CD4-positive, alpha-beta T cell treated with Interleukin-4 for 1 hour (primary cell): ENCODE measurements at regions not wholly inside any gene's neighbourhood (a gene's known extent, or its start where the extent isn't known, plus 50 kb on each side); places are given as distances from the start of the nearest gene placed in this dataset.

Source experiments
- DNase-seq, 2 donors: peaks; one replicate each; pipeline ENCODE4 v3.0.0-alpha.2; 2020 to 2022

DNA sequence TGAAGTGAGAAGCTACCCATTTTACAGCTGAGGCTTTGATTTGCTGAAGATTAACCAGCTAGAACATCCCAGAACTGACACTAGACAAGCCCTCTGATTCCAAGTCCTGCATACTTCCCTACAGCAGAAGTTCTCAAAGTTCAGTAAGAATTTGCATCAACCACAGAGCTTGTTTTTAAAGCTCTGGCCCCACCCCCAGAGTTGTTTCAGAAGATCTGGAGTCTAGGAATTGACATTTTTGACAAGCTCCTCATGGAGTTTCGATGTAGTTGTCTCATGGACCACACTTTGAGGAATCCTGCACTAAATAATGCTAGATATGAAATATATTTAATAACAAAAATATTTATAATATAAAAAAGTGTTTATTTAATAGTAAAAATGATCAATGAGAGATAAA lies 120.3 kb upstream of the ADAMTS18 start:
- no peak for DNase-seq

DNA sequence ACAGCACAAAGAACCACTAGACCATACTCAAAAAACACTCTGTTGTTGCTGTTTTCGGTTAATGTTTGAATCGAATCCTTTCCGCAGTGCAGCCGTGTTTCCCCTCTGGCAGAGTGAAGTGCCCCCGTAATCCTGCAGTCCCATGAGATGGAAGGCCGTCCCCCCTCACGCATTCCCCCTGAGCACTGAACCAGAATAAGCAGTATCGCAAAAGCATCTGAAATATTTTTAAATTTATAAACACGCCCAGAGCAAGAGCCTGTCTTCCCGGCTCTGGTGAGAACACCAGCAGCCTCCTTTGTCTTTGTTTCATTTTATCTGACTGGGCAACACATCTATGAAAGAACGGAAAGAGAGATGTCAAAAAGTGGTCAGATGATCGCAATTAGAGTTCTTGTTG lies 121.0 kb upstream of the ADAMTS18 start:
- DNase-seq = no peak

DNA sequence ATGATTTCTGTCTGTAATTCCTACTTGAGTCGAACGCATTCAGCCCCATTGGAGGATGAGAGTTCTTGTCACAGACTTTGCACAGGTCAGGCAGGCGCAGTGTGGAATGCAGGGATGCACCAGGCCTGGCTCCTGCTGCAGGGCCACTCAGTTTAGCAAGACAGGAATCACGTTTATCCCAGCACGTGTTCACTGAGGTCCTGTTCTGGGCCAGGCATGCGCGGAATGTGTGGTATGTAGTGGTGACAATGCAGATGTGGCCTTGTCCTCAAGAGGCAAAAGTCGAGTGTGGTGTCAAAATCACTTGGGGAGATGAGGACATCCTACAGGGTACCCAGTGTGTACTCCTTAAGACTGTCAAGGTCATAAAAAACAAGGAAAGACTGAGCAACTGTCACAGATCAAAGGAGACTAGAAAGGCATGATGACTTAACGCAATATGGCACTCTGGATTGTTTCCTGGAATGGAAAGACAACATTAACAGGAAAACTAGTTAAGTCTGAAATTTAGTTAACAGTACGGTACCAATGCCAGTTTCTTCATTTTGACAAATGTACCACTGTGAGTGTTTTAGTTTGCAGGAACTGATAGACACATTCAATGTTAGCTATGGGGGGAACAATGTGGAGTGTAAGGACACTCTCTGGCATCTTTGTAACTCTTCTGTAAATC lies 121.5 kb upstream of the ADAMTS18 start:
- no peak for DNase-seq

DNA sequence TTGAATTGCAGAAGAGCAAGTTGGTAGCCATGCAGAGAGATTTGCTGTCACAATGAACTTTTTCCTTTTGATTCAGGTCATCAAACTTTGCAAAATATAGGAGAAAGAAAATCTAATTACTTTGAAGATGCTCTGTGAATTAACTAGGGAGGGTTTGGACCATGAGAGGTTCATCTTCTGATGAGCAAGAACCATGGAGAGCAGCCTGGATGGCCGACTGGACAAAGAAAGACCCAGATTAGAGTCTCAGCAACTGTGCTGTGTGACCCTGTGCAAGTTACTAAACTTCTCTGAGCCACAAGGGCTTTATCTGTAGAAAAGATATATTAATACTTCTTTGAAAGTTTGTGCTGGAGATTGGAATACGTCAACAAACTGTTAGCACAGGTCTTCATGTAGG lies 122.6 kb upstream of the ADAMTS18 start:
- no peak for DNase-seq

DNA sequence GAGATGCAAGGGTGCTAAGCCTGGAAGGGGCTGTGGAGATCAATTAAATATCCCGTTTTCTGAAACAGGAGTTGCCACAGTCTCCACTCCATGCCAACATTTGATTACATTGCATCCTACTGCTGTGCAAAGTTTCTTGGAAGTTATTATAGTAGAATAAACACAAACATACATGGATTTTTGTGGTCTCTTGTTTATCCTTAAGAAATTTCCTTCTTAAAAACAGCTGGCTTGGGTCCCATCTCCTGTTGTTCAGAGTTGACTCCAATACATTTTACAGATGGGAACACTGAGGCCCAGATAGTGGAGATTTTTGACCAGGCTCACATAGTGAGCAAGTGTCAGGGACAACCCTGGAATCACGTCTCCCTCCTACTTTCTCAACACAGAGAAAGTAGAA lies 124.0 kb upstream of the ADAMTS18 start:
- no peak for DNase-seq

DNA sequence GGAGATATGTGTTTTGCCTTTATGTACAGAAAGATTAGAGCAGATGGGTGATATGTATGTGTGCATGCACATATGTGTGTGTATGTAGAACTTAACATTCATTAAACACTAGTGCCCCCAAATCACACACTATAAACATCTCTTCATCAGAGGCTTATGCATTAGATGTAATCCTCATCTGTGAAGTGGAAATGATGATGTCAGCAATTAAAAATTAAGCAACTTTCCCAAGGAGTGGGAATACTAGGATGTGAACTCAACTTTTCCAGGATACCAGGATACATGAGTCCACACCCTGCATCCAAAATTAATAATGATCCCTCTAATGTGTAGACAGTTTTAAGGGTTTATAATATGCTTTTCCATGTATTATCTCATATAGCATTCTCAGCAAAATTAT lies 127.7 kb upstream of the ADAMTS18 start:
- no peak for DNase-seq

DNA sequence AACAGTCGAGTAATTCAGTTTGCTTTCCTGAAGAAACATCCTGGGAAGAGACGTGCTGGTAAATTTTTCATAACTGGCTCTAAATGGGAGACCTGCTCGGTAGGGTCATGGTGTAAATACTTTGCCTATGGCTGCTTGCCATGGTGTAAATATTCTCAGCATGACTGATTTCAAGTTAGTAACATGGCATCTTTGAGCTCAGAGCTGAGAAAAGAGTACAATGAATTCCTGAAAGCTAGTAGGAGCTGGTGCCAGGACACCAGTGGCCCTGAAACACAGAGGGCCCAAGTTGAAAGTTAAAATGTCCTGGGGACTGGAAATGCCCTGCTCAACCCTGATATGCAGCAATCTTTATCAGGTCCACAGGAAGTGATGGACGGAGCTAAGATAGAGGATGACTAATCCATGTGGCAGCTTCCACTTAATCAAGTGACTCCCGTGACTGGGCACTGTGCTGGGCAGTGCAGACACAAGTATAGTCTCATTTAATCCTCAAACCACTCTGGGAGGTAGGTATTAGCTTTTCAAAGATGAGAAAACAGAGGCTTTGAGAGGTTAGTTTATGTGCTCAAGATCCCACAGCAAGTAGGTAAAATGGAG lies 130.1 kb upstream of the ADAMTS18 start:
- DNase-seq = no peak

DNA sequence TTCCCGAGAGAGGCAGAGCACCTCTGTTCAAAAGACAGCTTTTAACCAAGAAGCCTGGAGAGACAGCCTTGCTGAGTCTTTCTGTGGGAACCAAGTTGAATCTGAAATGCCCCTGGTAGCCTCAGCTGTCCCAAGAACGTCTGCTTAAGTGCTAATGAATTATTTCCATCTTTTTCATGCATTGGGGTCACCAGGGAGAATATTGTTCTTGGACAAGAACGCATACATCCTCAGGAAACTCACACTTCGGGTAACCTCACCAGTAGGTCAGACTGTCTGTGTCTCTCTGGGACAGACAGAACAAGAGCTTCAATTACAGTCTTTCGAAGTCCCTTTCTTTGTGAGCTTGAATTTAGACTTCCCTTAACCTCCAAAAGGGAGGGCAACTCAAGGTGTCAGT lies 134.6 kb upstream of the ADAMTS18 start:
- no peak for DNase-seq

DNA sequence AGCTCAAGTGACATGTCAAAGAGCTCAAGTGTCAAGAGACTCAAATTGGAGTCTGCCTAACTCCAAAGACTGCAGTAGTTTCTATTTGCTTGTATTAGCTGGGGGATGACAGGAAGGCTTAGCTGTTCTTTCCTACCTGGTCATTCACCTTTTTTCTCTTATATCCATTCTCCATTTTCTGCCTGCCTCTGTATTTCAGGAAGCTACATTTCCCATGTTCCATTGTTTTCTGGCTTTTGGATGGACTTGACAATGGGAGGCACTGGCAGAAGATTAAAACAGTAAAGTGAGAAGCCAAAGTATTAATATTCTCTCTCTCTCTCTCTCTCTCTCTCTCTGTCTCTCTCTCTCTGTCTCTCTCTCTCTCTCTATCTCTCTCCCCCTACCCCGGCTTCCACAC lies 135.7 kb upstream of the ADAMTS18 start:
- no peak for DNase-seq

DNA sequence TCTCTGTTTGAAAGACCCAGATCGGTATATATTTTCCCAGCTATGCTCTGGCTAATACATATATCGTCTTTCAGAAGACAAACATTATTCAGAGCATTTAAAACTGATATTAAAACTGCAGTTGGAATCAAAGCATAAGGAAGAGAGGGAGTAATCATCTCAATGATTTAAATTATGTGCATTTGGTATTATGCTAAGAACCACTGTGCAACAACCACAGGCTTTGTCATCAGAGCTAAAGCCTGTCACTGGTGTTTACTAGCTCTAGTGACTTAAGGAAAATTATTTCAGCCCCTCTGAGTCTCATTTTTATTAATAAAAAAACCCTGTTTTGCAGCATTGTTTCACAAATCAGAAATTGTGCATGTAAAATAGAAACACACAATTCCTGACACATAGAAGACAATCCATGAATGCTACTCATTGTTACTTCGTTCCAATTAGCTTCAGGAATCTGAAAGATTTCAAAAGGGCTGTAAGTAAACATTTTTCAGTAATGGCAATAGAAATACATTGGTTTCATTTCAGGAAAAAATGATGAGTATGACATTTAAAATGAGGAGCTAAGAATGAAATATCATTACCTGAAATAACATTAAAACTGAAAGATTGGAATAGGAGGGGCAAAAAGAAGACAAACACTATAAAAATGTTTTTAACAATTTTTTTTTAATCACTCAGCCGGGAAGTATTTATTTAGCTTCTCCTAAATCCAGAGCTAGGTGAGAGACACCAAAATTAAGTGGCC lies 136.5 kb upstream of the ADAMTS18 start:
- no peak for DNase-seq

DNA sequence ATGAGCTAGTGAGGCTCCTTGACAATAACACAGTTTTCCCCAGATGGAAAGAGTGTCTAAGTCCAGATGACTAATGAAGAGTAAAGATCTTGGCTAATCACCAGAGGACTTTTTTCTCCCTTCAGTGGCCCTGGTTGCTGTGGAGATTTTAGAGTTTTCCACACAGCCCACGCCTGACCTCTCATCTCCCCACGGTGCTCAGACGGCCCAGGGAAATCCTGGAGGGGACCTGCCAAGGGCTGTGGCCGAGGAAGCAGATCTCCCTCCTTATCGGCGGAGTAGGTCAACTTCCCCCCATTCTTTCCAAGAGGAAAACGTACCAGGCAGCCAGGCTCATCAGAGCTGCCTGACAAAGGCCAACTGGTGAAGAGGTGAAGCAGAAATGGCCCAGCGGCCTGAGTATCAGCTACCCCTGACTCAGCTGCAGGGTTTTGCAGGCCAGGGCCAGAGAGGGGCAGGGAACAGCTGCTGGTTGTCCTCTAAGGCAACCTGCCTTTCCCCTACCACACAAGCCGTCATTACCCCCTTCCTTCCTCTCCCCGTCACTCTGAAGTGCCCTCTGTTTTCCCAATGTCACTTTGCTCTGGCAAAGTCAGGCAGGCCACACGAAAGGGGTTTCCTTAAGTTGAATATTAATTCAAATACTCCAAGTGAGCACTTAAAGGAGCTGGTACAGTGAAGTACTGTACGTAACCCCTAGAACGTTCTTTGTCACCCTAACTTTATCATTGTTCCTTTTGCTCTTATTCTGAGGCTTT lies 140.2 kb upstream of the ADAMTS18 start:
- no peak for DNase-seq

DNA sequence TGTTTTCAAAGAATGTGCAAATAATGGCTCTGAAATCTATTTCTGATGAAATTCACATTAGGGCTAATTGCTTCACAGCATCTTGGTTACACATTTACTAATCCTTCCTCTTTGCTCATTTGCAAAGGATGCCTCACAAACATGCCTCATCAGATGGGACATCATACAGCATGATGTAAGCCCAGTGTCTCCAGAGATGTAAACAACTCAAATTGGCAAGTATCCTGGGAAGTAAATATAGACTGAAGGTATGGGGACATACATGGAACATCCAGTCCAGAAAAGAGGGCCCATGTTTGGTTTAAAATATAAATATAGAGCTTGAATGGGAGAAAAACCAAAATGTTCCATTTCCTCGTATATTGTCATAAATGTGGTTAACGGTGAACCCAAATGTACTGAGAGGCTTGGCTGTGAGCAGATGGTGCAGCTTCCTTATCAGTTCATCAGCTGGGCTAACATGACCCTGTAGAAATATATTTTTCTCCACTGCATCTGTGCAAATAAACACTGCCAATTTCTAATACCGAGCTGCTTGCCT lies 142.9 kb upstream of the NUDT7 start:
- no peak for DNase-seq

DNA sequence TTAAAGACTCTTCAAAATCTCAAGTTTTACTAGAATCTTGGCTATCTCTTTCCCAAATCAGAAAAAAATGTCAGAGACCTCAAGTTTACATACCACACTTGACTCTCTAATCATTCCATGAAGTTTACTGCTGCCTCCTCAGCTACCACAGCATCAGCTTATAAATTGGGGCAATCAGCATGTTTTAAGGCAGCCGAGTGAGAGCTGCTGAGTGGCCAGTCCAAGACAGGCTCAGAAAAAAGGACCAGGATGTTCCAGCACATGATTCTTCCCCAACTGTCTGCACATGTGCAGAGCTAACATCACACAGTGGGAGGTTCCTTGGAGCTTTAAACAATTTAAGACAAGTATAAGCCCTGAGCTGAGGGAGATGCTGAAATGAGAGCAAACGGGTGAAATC lies 140.6 kb upstream of the NUDT7 start:
- no peak for DNase-seq

DNA sequence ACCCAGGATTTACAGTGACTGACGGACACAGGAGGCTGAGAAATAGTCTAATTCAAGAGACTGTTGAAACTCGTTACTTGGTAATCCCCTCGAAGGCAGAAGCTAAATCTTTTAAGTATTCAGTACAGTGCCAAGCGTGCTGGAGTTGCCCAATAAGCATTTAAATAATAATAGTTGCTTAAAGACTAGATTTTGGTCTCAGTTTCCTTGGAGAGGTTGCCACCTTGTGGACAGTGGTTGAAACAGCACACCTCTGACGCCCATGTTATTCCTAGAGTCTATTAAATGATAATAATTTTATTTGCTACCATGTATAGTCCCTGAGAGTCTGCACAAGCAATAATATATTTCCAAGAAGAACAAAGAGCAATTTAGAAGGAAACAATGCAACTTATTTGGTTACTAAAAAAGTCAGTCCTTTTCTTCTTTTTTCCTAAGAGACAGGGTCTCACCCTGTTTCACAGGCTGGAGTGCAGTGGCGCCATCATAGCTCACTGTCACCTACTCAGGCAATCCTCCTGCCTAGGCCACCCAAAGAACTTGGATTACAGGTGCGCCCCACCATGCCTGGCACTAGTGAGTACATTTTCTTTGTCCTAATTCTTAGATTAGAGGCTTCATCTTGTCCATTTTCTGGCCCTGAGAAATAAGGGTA lies 138.0 kb upstream of the NUDT7 start:
- DNase-seq = peak; percentile 27 to 47

DNA sequence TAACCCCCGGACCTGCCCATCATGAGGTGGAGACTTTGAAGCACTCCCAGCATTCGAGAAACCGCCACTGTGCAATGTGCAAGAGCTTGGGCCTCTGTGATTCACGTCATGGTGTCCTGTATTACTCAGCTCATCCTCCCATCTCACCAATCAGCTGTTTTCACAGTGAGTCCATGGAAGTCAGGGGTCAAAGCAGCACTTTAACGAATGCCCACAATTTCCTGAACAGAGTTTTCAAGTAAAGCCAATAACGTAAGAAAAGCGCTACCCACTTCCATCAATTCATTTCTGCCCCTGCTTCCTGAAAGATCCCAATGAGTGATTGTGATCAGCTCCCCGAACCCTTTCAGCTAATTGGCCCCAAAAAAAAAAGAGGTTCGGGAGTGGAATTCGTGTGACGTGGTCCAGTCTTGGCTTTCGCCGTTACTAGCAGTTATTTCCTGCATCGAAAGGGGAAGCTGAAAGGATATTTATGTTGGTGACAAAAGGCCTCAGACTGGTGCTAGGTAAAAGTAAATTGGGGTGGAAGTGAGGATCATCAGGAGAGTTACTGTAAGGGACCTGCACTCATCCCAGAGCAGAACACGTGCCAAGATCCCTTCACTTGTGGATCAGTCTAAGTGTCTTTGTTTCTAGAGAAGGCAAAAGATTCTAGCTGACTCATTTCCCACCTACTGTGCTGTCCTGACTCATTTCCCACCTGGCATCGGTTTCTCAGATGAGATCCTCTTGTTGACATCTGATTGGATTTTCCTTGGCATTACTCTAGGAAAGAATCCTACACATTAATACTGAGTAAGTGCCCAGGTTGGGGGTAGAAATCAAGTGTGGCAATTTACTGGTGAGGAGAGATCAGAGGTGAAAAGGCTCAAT lies 136.7 kb upstream of the NUDT7 start:
- no peak for DNase-seq

DNA sequence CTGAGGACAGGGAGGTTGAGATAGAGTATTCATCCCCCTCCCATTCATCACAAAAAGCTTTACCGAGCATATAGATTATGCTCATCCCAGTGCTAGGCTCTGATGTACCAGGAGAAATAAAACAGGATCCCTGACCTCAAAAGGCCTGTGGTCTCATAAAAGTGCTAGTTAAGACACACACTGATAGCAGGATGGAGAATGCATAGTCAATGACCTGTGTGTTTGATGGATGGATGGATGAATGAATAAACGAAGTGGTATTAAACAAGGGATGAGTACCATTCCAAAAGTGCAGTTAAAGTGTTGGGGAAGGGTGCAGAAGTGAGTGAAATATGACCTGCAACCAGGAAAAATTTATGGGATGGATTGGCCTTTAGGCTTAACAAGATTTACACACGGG lies 133.9 kb upstream of the NUDT7 start:
- DNase-seq = no peak

DNA sequence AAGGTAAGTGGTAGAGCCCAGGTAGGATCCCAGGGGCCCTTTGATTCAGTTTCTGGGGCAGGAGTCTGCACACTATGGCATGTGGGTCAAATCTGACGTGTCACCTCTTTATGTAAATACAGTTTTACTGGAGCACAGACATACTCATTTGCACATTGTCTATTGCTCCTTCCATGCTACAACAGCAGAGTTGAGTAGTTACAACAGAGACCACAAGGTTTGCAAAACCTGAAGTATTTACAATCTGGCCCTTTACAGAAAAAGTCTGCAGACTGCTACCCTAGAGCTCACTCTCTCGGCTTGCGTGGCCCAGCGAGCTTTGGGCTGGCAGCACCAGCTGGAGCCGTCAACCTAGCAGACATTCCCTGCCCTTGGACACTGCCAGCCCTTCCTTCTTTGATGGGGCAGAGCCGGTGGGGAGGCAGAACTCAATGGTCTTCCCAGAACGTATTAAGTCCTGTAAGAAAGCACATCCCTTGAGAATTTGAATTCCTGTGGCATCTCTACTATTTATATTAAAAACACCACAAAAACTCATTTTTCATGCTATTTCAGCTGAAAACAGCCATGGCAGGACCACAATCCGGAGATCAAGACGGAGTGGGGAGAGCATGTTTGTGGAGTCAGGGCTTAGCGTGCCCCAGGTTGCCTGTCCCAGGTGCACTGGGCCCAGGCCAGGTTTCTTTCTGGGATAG lies 133.1 kb upstream of the NUDT7 start:
- DNase-seq = no peak

DNA sequence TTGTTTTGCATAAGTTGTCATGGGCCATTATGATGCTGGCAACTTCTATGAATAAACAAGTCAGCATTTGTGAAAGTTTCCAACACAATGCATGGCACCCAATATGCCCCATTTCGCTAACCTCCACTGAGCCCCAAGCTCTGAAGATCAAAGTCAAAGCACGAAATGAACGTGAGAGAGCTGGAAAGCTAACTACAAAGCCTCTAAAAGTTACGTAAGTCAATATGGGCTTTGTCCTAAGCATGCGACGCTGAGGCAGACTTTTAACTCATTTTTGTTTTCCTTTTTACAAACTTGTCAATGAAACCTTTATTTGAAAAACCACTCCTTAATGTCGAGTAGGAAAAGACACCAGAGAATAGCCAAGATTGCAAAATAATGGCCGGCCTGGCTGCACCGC lies 131.6 kb upstream of the NUDT7 start:
- no peak for DNase-seq

DNA sequence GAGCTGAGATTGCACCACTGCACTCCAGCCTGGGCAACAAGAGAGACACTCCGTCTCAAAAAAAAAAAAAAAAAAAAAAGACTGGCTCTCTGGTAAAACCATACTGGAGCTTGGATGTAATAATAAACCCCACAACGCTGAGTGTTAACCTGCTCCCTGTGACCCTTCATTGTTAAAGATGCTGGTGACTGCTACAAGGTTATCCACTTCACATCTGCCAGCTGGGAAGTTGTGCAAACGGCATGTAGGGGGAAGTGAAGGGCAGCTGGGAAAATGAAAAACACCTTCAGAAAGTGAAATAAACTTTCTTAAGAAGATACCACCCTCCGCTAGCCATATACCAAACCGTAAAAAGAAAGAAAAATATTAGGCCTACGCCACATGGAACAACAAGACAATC lies 131.0 kb upstream of the NUDT7 start:
- no peak for DNase-seq

DNA sequence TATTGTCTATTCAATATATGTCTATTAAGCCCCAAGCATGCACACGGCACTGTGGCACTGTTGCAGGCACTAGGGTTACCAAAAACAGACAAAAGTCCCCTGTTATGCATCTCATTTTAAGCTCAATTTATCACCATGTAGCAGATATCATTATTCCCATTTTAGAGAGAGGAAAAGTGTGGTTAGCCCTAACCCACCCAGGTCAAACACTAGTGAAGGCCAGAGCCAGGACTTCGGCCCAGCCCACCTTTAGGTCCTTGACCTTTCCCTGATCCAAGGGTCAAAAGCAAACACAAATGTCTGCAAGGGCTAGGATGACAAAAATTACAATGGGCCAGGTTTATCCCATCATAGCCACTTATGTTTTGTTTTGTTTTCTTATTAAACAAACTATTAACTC lies 130.3 kb upstream of the NUDT7 start:
- no peak for DNase-seq

DNA sequence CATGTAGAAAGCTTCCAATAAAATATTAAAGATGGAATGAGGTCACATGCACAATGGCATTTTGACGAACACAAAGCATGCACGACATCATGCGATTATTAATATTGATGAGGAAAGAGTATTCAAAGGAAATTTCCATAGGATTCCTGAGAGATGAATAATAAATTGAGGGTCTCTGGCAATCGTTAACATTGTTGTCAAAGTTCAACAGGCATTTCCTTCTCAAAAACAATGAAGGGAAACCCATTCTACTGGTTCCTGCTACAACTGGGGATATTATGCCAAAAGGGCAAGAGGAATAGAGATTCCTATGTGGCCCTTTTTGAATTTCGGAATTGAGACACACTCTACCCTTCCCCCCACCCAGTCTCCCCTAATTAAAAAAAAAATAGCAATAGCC lies 128.3 kb upstream of the NUDT7 start:
- no peak for DNase-seq
